ENCODE measurements at regions not wholly inside any gene's neighbourhood (a gene's known extent, or its start where the extent isn't known, plus 50 kb on each side); places are given as distances from the start of the nearest gene placed in this dataset.

- FAIRE-seq: no peak
These were observed 101.8 kb downstream of the CBLN1 start for GRCh38 chr16:49179714-49180330.

GRCh38 chr16:49168126-49168525 lies 113.5 kb downstream of the CBLN1 start:
- TF ChIP-seq POLR2A (IDR thresholded peaks at IDR 0.05; ENCODE audit: low read depth, low read length): no peak
- TF ChIP-seq TAF1 (IDR thresholded peaks at IDR 0.05; ENCODE audit: borderline replicate concordance, low read depth, low read length): no peak
- no peak for TF ChIP-seq POLR2AphosphoS5 (IDR thresholded peaks at IDR 0.05; ENCODE audit: low read depth, low read length)
- no peak for FAIRE-seq
- no peak for DNase-seq (ENCODE audit: insufficient read length)

More at GRCh38 chr16:49179714-49180330, 101.8 kb downstream of the CBLN1 start:
- DNase-seq (ENCODE audit: insufficient read length): no peak
- TF ChIP-seq TAF1 (IDR thresholded peaks at IDR 0.05; ENCODE audit: borderline replicate concordance, low read depth, low read length): no peak
- no peak for TF ChIP-seq POLR2AphosphoS5 (IDR thresholded peaks at IDR 0.05; ENCODE audit: low read depth, low read length)
- no peak for TF ChIP-seq POLR2A (IDR thresholded peaks at IDR 0.05; ENCODE audit: low read depth, low read length)

GRCh38 chr16:49165025-49165424 lies 116.6 kb downstream of the CBLN1 start:
- DNase-seq (ENCODE audit: insufficient read length) (no peak), FAIRE-seq (no peak)
- TF ChIP-seq POLR2AphosphoS5 (IDR thresholded peaks at IDR 0.05; ENCODE audit: low read depth, low read length) (no peak), TAF1 (IDR thresholded peaks at IDR 0.05; ENCODE audit: borderline replicate concordance, low read depth, low read length) (no peak), POLR2A (IDR thresholded peaks at IDR 0.05; ENCODE audit: low read depth, low read length) (no peak)

GRCh38 chr16:49161191-49161590 lies 120.4 kb downstream of the CBLN1 start:
- no peak for FAIRE-seq
- DNase-seq (ENCODE audit: insufficient read length): no peak
- TF ChIP-seq POLR2AphosphoS5 (IDR thresholded peaks at IDR 0.05; ENCODE audit: low read depth, low read length): no peak
- no peak for TF ChIP-seq TAF1 (IDR thresholded peaks at IDR 0.05; ENCODE audit: borderline replicate concordance, low read depth, low read length)
- TF ChIP-seq POLR2A (IDR thresholded peaks at IDR 0.05; ENCODE audit: low read depth, low read length): no peak

- TF ChIP-seq TAF1 (IDR thresholded peaks at IDR 0.05; ENCODE audit: borderline replicate concordance, low read depth, low read length) (no peak), POLR2A (IDR thresholded peaks at IDR 0.05; ENCODE audit: low read depth, low read length) (no peak), POLR2AphosphoS5 (IDR thresholded peaks at IDR 0.05; ENCODE audit: low read depth, low read length) (no peak)
- no peak for DNase-seq (ENCODE audit: insufficient read length)
- no peak for FAIRE-seq
These were observed 123.5 kb downstream of the CBLN1 start for GRCh38 chr16:49158029-49158642.

- DNase-seq (ENCODE audit: insufficient read length): no peak
- no peak for TF ChIP-seq TAF1 (IDR thresholded peaks at IDR 0.05; ENCODE audit: borderline replicate concordance, low read depth, low read length)
- TF ChIP-seq POLR2AphosphoS5 (IDR thresholded peaks at IDR 0.05; ENCODE audit: low read depth, low read length): no peak
- no peak for TF ChIP-seq POLR2A (IDR thresholded peaks at IDR 0.05; ENCODE audit: low read depth, low read length)
- no peak for FAIRE-seq
These were observed 131.3 kb downstream of the CBLN1 start for GRCh38 chr16:49150341-49150740.

- TF ChIP-seq POLR2A (IDR thresholded peaks at IDR 0.05; ENCODE audit: low read depth, low read length) (no peak), TAF1 (IDR thresholded peaks at IDR 0.05; ENCODE audit: borderline replicate concordance, low read depth, low read length) (no peak), POLR2AphosphoS5 (IDR thresholded peaks at IDR 0.05; ENCODE audit: low read depth, low read length) (no peak)
- DNase-seq (ENCODE audit: insufficient read length): no peak
- FAIRE-seq: no peak
These were observed 133.2 kb downstream of the CBLN1 start for GRCh38 chr16:49148410-49148809.

GRCh38 chr16:49140618-49141017 lies 141.0 kb downstream of the CBLN1 start:
- DNase-seq (ENCODE audit: insufficient read length) (no peak), FAIRE-seq (no peak)
- TF ChIP-seq TAF1 (IDR thresholded peaks at IDR 0.05; ENCODE audit: borderline replicate concordance, low read depth, low read length) (no peak), POLR2A (IDR thresholded peaks at IDR 0.05; ENCODE audit: low read depth, low read length) (no peak), POLR2AphosphoS5 (IDR thresholded peaks at IDR 0.05; ENCODE audit: low read depth, low read length) (no peak)

GRCh38 chr16:49130397-49130796 lies 151.2 kb downstream of the CBLN1 start:
- TF ChIP-seq POLR2AphosphoS5 (IDR thresholded peaks at IDR 0.05; ENCODE audit: low read depth, low read length): no peak
- TF ChIP-seq POLR2A (IDR thresholded peaks at IDR 0.05; ENCODE audit: low read depth, low read length): no peak
- TF ChIP-seq TAF1 (IDR thresholded peaks at IDR 0.05; ENCODE audit: borderline replicate concordance, low read depth, low read length): no peak
- DNase-seq (ENCODE audit: insufficient read length) (no peak), FAIRE-seq (no peak)

GRCh38 chr16:49129935-49130334 lies 151.7 kb downstream of the CBLN1 start:
- FAIRE-seq: no peak
- no peak for TF ChIP-seq POLR2AphosphoS5 (IDR thresholded peaks at IDR 0.05; ENCODE audit: low read depth, low read length)
- no peak for DNase-seq (ENCODE audit: insufficient read length)

GRCh38 chr16:49128740-49129139 lies 152.9 kb downstream of the CBLN1 start:
- FAIRE-seq: no peak
- DNase-seq (ENCODE audit: insufficient read length): no peak
- TF ChIP-seq POLR2AphosphoS5 (IDR thresholded peaks at IDR 0.05; ENCODE audit: low read depth, low read length) (no peak), TAF1 (IDR thresholded peaks at IDR 0.05; ENCODE audit: borderline replicate concordance, low read depth, low read length) (no peak), POLR2A (IDR thresholded peaks at IDR 0.05; ENCODE audit: low read depth, low read length) (no peak)

GRCh38 chr16:49127103-49127502 lies 154.5 kb downstream of the CBLN1 start:
- FAIRE-seq: no peak
- DNase-seq (ENCODE audit: insufficient read length): no peak
- TF ChIP-seq POLR2AphosphoS5 (IDR thresholded peaks at IDR 0.05; ENCODE audit: low read depth, low read length) (no peak), TAF1 (IDR thresholded peaks at IDR 0.05; ENCODE audit: borderline replicate concordance, low read depth, low read length) (no peak), POLR2A (IDR thresholded peaks at IDR 0.05; ENCODE audit: low read depth, low read length) (no peak)

All from GM12892 (cell line).